ENCODE measurements at regions not wholly inside any gene's neighbourhood (a gene's known extent, or its start where the extent isn't known, plus 50 kb on each side); places are given as distances from the start of the nearest gene placed in this dataset.

DNA sequence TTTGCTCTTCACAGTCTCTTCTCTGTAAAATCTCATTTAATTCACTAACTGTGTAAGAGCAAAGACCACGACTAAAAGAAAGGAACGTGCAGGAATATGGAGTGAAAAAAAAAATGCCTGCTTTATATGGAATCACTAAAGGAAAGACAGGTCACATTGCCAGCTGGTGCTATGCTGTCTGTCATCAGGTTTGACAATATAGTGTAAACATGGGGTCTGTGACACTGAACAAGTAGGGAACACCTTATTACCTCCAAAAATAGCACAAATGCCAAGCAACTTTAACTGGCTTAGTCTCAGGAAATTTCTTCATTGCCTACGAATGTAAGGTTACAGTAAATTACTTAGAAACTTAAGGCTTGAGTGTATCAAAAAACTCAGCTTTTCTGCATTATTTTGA lies 364.5 kb upstream of the LINC00305 start:
- TF ChIP-seq POLR2AphosphoS5 (IDR thresholded peaks at IDR 0.05) (no peak), POLR2A (IDR thresholded peaks at IDR 0.05) (no peak)
- TF ChIP-seq, protein P1, sequence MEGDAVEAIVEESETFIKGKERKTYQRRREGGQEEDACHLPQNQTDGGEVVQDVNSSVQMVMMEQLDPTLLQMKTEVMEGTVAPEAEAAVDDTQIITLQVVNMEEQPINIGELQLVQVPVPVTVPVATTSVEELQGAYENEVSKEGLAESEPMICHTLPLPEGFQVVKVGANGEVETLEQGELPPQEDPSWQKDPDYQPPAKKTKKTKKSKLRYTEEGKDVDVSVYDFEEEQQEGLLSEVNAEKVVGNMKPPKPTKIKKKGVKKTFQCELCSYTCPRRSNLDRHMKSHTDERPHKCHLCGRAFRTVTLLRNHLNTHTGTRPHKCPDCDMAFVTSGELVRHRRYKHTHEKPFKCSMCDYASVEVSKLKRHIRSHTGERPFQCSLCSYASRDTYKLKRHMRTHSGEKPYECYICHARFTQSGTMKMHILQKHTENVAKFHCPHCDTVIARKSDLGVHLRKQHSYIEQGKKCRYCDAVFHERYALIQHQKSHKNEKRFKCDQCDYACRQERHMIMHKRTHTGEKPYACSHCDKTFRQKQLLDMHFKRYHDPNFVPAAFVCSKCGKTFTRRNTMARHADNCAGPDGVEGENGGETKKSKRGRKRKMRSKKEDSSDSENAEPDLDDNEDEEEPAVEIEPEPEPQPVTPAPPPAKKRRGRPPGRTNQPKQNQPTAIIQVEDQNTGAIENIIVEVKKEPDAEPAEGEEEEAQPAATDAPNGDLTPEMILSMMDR (IDR thresholded peaks at IDR 0.05) = no peak
- Histone ChIP-seq H3K4me3 (no peak overlapping the region), H3K36me3 (no peaks in the 10 kb centered on the region), H3K4me1 (replicated peaks) (no peaks in the 10 kb centered on the region), H3K9me3 (no peaks in the 10 kb centered on the region), H3K27ac (no peak overlapping the region), H3K27me3 (replicated peaks; ENCODE audit: insufficient read depth) (no peaks in the 10 kb centered on the region)
- intact Hi-C loops (cut with DNase I) = no loop called here
- WGBS = 58% methylated on average over 3 of the region's 3 CpGs
- no peak for DNase-seq (ENCODE audit: low spot score)

DNA sequence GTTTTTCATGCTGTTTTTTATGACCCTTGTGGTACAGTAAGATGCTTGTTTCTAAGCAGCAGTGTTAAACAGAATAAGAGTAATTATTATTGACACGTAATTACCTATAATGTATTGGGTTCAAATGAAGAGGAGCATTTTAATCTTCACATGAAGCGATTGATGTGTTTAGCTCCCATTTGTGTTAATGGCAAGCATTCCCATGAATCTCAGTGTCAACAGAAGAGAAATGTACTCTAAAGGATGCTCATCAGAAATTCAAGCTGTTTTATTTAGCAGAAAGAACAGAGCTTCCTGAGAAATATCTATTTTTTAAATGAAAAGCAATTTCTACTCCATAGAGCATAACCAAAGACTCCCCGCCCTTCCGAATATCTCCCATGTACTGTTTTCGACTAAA lies 341.3 kb upstream of the LINC00305 start:
- no peak for DNase-seq (ENCODE audit: low spot score)
- H3K27ac ChIP-seq = no peak overlapping the region
- intact Hi-C loops (cut with DNase I) = no loop called here
- H3K9me3 ChIP-seq = no peaks in the 10 kb centered on the region
- no peaks in the 10 kb centered on the region for H3K36me3 ChIP-seq
- H3K27me3 ChIP-seq (replicated peaks; ENCODE audit: insufficient read depth) = no peaks in the 10 kb centered on the region
- H3K4me3 ChIP-seq = no peak overlapping the region
- TF ChIP-seq POLR2A (IDR thresholded peaks at IDR 0.05) (no peak), POLR2AphosphoS5 (IDR thresholded peaks at IDR 0.05) (no peak)
- TF ChIP-seq, protein P1 (IDR thresholded peaks at IDR 0.05) = no peak
- no peaks in the 10 kb centered on the region for H3K4me1 ChIP-seq (replicated peaks)
- 87% methylated on average over 5 of the region's 5 CpGs for WGBS

DNA sequence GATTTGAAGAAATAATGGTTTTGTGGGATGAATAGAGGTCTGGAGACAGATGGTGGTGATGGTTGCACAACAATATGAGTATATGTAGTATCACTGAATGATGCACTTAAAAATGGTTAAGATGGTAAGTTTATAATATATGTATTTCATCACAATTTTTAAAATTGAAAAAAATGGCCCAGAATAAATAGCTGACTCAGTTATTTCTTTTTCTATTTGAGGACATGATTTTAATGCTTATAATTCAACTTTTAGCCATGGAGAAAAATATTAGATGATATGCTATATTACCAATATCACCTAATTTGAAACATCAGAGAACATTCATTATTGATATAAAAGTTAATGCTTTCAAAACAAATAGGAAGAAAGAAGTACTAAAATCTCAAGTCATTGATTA lies 339.8 kb upstream of the LINC00305 start:
- H3K4me3 ChIP-seq = no peak overlapping the region
- H3K27ac ChIP-seq = no peak overlapping the region
- intact Hi-C loops (cut with DNase I) = no loop called here
- H3K9me3 ChIP-seq = no peaks in the 10 kb centered on the region
- no peaks in the 10 kb centered on the region for H3K36me3 ChIP-seq
- no peaks in the 10 kb centered on the region for H3K27me3 ChIP-seq (replicated peaks; ENCODE audit: insufficient read depth)
- TF ChIP-seq POLR2A (IDR thresholded peaks at IDR 0.05) (no peak), POLR2AphosphoS5 (IDR thresholded peaks at IDR 0.05) (no peak)
- TF ChIP-seq, protein P1 (IDR thresholded peaks at IDR 0.05) = no peak
- H3K4me1 ChIP-seq (replicated peaks) = no peaks in the 10 kb centered on the region
- no peak for DNase-seq (ENCODE audit: low spot score)

DNA sequence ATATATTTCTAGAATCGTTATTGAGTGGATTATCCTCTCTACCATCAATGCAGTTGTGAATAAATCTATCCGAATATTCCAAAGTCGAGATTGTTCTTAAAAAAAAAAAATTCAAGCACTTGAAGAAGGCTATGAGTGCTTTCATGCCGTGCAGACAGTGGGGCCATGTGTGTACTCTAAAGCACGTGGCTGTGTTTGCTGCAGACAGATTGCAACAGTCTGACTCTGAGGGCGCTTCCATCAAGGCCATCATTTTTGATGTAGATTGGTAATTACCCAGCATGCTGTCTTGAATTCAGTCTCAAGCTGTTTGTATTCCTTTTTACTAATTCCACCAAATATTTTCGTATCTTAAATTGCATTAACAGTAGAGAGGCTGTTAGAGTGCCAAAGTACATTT lies 325.9 kb upstream of the LINC00305 start:
- Histone ChIP-seq H3K27ac (no peak overlapping the region), H3K9me3 (no peaks in the 10 kb centered on the region), H3K4me1 (replicated peaks) (no peaks in the 10 kb centered on the region), H3K4me3 (no peak overlapping the region), H3K27me3 (replicated peaks; ENCODE audit: insufficient read depth) (no peaks in the 10 kb centered on the region), H3K36me3 (no peaks in the 10 kb centered on the region)
- no peak for TF ChIP-seq POLR2AphosphoS5 (IDR thresholded peaks at IDR 0.05)
- no peak for TF ChIP-seq POLR2A (IDR thresholded peaks at IDR 0.05)
- TF ChIP-seq, protein P1 (IDR thresholded peaks at IDR 0.05) = no peak
- intact Hi-C loops (cut with DNase I) = no loop called here
- no peak for DNase-seq (ENCODE audit: low spot score)
- WGBS = 75% methylated on average over 7 of the region's 7 CpGs

DNA sequence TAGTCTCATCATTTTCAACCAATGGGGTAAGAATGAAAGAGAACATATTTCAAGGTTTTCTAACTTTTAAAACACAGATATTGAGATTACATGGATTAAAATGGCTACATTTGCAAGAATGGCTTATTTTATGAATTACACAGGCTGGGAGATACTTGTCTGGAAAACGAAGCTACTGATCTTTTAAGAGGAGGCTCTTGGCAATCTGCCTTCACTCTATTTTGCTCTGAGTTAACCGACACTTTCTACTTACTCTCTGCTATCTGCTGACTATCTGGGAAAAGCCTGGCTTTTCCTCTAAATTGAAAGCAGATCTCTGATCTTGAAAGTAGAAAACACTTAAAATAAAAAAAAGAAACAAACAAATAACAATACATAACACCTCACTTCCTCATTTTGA lies 325.4 kb upstream of the LINC00305 start:
- no peak overlapping the region for H3K4me3 ChIP-seq
- H3K9me3 ChIP-seq = no peaks in the 10 kb centered on the region
- intact Hi-C loops (cut with DNase I) = no loop called here
- no peak overlapping the region for H3K27ac ChIP-seq
- WGBS = 7% methylated on average over 2 of the region's 2 CpGs
- no peak for DNase-seq (ENCODE audit: low spot score)
- TF ChIP-seq POLR2A (IDR thresholded peaks at IDR 0.05) (no peak), POLR2AphosphoS5 (IDR thresholded peaks at IDR 0.05) (no peak)
- TF ChIP-seq, protein P1 (IDR thresholded peaks at IDR 0.05) = no peak
- H3K27me3 ChIP-seq (replicated peaks; ENCODE audit: insufficient read depth) = no peaks in the 10 kb centered on the region
- no peaks in the 10 kb centered on the region for H3K36me3 ChIP-seq
- H3K4me1 ChIP-seq (replicated peaks) = no peaks in the 10 kb centered on the region
